Right atrium auricular region (tissue), 2 donors: ENCODE measurements at regions not wholly inside any gene's neighbourhood (a gene's known extent, or its start where the extent isn't known, plus 50 kb on each side); places are given as distances from the start of the nearest gene placed in this dataset.

Experiments used
- DNase-seq: peaks from one replicate; pipeline ENCODE4 v3.0.0-alpha.2; 2019; ENCODE audit warnings: low spot score
- H3K27ac ChIP-seq, 2 donors: fragments of 200-600 bp; sonication (generic); 1 replicate in 1 of 2; 2 replicates in 1 of 2; pipeline ENCODE4 v1.5.1; 2016 to 2019
- H3K27me3 ChIP-seq, 2 donors: fragments of 200-600 bp; sonication (generic); one replicate each; pipeline versions ENCODE4 v1.5.1 to v1.6.0; 2017 to 2019
- H3K36me3 ChIP-seq: fragments of 200-600 bp; sonication (generic); one replicate; pipeline ENCODE4 v1.5.1; 2016
- H3K4me1 ChIP-seq, 2 donors: fragments of 200-600 bp; sonication (generic); one replicate each; pipeline versions ENCODE4 v1.5.1 to v1.6.0; 2017 to 2019
- H3K4me3 ChIP-seq, 2 donors: fragments of 200-600 bp; sonication (generic); 1 replicate in 1 of 2; 2 replicates in 1 of 2; pipeline ENCODE4 v1.5.1; 2017 to 2019; ENCODE audit warnings: mild to moderate bottlenecking in 1 of 2, moderate library complexity in 1 of 2
- H3K9me3 ChIP-seq, 2 donors: fragments of 200-600 bp; sonication (generic); one replicate each; pipeline ENCODE4 v1.5.1; 2019
- CTCF ChIP-seq, 2 donors: fragments of 200-600 bp; sonication (generic); IDR thresholded peaks; one replicate each; pipeline ENCODE4 v1.5.1; 2019; ENCODE audit warnings: antibody characterized with exemption in 2 of 2

GRCh38 chr1:96002201-96002600 lies 719.4 kb upstream of the PTBP2 start:
- H3K27ac ChIP-seq: no peak overlapping the region

GRCh38 chr1:96002969-96003964 lies 718.3 kb upstream of the PTBP2 start:
- Histone ChIP-seq H3K4me1 (no peaks in the 10 kb centered on the region), H3K4me3 (no peak overlapping the region), H3K36me3 (no peaks in the 10 kb centered on the region), H3K27me3 (no peaks in the 10 kb centered on the region), H3K9me3 (no peaks in the 10 kb centered on the region), H3K27ac (no peak overlapping the region)
- DNase-seq: no peak
- no peak for TF ChIP-seq CTCF (IDR thresholded peaks at IDR 0.05)

More at GRCh38 chr1:96002201-96002600, 719.4 kb upstream of the PTBP2 start:
- H3K4me3 ChIP-seq: no peak overlapping the region
- H3K9me3 ChIP-seq: no peaks in the 10 kb centered on the region
- H3K4me1 ChIP-seq: no peaks in the 10 kb centered on the region
- TF ChIP-seq CTCF (IDR thresholded peaks at IDR 0.05): no peak
- DNase-seq: no peak
- H3K36me3 ChIP-seq: no peaks in the 10 kb centered on the region
- H3K27me3 ChIP-seq: no peaks in the 10 kb centered on the region

- H3K9me3 ChIP-seq: no peaks in the 10 kb centered on the region
- no peaks in the 10 kb centered on the region for H3K4me1 ChIP-seq
- TF ChIP-seq CTCF (IDR thresholded peaks at IDR 0.05): no peak
- no peak overlapping the region for H3K4me3 ChIP-seq
- no peak overlapping the region for H3K27ac ChIP-seq
- no peak for DNase-seq
- no peaks in the 10 kb centered on the region for H3K27me3 ChIP-seq
- no peaks in the 10 kb centered on the region for H3K36me3 ChIP-seq
Observed at GRCh38 chr1:96009831-96010434, 711.7 kb upstream of the PTBP2 start.

- H3K27ac ChIP-seq: no peak overlapping the region
- no peaks in the 10 kb centered on the region for H3K36me3 ChIP-seq
- no peak overlapping the region for H3K4me3 ChIP-seq
- no peak for DNase-seq
- no peaks in the 10 kb centered on the region for H3K4me1 ChIP-seq
- TF ChIP-seq CTCF (IDR thresholded peaks at IDR 0.05): no peak
- no peaks in the 10 kb centered on the region for H3K9me3 ChIP-seq
- no peaks in the 10 kb centered on the region for H3K27me3 ChIP-seq
Observed at GRCh38 chr1:96011606-96012005, 710.0 kb upstream of the PTBP2 start.

- H3K36me3 ChIP-seq: no peaks in the 10 kb centered on the region
- H3K27me3 ChIP-seq: no peaks in the 10 kb centered on the region
- no peak overlapping the region for H3K4me3 ChIP-seq
- no peaks in the 10 kb centered on the region for H3K4me1 ChIP-seq
- H3K9me3 ChIP-seq: no peaks in the 10 kb centered on the region
- H3K27ac ChIP-seq: no peak overlapping the region
- no peak for TF ChIP-seq CTCF (IDR thresholded peaks at IDR 0.05)
- no peak for DNase-seq
Observed at GRCh38 chr1:96016219-96016618, 705.4 kb upstream of the PTBP2 start.
